ENCODE measurements at regions not wholly inside any gene's neighbourhood (a gene's known extent, or its start where the extent isn't known, plus 50 kb on each side); places are given as distances from the start of the nearest gene placed in this dataset.

- TF ChIP-seq CTCF (IDR thresholded peaks at IDR 0.05; ENCODE audit: insufficient read depth, missing control alignments), result no peak
- FAIRE-seq, result no peak
Observed at GRCh38 chr2:14185906-14186305, 446.6 kb upstream of the LRATD1 start.

GRCh38 chr2:14188446-14188845, 444.1 kb upstream of the LRATD1 start:
- FAIRE-seq, result no peak
- no peak for DNase-seq (ENCODE audit: insufficient read length, low spot score)
- no peak for TF ChIP-seq CTCF (IDR thresholded peaks at IDR 0.05; ENCODE audit: insufficient read depth, missing control alignments)

More at GRCh38 chr2:14185906-14186305, 446.6 kb upstream of the LRATD1 start:
- DNase-seq (ENCODE audit: insufficient read length, low spot score), result no peak

GRCh38 chr2:14189929-14190328, 442.6 kb upstream of the LRATD1 start:
- TF ChIP-seq CTCF (IDR thresholded peaks at IDR 0.05; ENCODE audit: insufficient read depth, missing control alignments), result no peak
- FAIRE-seq (no peak), DNase-seq (ENCODE audit: insufficient read length, low spot score) (no peak)

- FAIRE-seq (no peak), DNase-seq (ENCODE audit: insufficient read length, low spot score) (no peak)
- no peak for TF ChIP-seq CTCF (IDR thresholded peaks at IDR 0.05; ENCODE audit: insufficient read depth, missing control alignments)
Observed at GRCh38 chr2:14194233-14194632, 438.3 kb upstream of the LRATD1 start.

- TF ChIP-seq CTCF (IDR thresholded peaks at IDR 0.05; ENCODE audit: insufficient read depth, missing control alignments), result no peak
- FAIRE-seq, result no peak
- no peak for DNase-seq (ENCODE audit: insufficient read length, low spot score)
Observed at GRCh38 chr2:14197293-14197692, 435.2 kb upstream of the LRATD1 start.

GRCh38 chr2:14199040-14199439, 433.5 kb upstream of the LRATD1 start:
- TF ChIP-seq CTCF (IDR thresholded peaks at IDR 0.05; ENCODE audit: insufficient read depth, missing control alignments), result no peak
- no peak for DNase-seq (ENCODE audit: insufficient read length, low spot score)
- no peak for FAIRE-seq

DNA sequence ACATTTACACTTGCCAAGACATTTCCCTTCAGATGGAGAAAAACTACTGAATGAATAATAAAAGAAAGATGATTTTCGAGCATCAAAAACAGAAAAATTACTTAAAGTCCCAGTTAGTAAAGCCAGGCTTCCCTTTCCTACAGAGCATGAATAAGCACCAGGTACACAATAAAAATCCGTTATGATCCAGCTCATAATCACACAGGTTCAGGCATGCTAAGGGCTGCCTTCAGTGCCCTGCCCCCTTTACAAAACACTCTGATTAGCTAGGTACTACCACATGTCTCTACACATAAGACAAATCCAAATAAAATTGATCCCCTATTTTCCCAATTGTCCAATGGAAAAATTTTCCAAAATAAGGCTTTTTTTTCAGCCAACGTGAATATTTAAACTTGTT, 413.2 kb upstream of the LRATD1 start:
- TF ChIP-seq CTCF (IDR thresholded peaks at IDR 0.05; ENCODE audit: insufficient read depth, missing control alignments), result no peak
- FAIRE-seq, result no peak
- DNase-seq (ENCODE audit: insufficient read length, low spot score), result no peak

All from D721Med (cell line).